GM12873 (cell line): ENCODE measurements at regions not wholly inside any gene's neighbourhood (a gene's known extent, or its start where the extent isn't known, plus 50 kb on each side); places are given as distances from the start of the nearest gene placed in this dataset.

Experiments
- CTCF ChIP-seq: IDR thresholded peaks from 2 replicates; pipeline ENCODE4 v1.5.1; 2012; ENCODE audit warnings: low read depth, mild to moderate bottlenecking, moderate library complexity, low read length, control low read depth; ENCODE audit not compliant: insufficient read depth; ENCODE audit errors: missing control alignments

- no peak for TF ChIP-seq CTCF
These were observed 711.8 kb upstream of the LRFN5 start for GRCh38 chr14:40894846-40895245.

- no peak for TF ChIP-seq CTCF
These were observed 717.5 kb upstream of the LRFN5 start for GRCh38 chr14:40889126-40889525.

- TF ChIP-seq CTCF: no peak
These were observed 718.8 kb upstream of the LRFN5 start for GRCh38 chr14:40887912-40888311.

GRCh38 chr14:40870252-40870651 lies 736.4 kb upstream of the LRFN5 start:
- no peak for TF ChIP-seq CTCF

- no peak for TF ChIP-seq CTCF
These were observed 747.6 kb upstream of the LRFN5 start for GRCh38 chr14:40859055-40859454.

- no peak for TF ChIP-seq CTCF
These were observed 751.3 kb upstream of the LRFN5 start for GRCh38 chr14:40855343-40855742.

GRCh38 chr14:40850191-40850590 lies 756.5 kb upstream of the LRFN5 start:
- no peak for TF ChIP-seq CTCF
